Vagina (tissue), 2 donors: ENCODE measurements at regions not wholly inside any gene's neighbourhood (a gene's known extent, or its start where the extent isn't known, plus 50 kb on each side); places are given as distances from the start of the nearest gene placed in this dataset.
A peak's percentile ranks its signal among the peaks of the same experiment; 100 is the strongest.

Experiments used
- POLR2AphosphoS5 ChIP-seq, 2 donors: sonication (generic); formaldehyde crosslinking; IDR thresholded peaks; one replicate each; pipeline ENCODE4 v1.9.0; 2017; ENCODE audit warnings: antibody characterized with exemption in 2 of 2, mild to moderate bottlenecking in 2 of 2, low read depth in 1 of 2; ENCODE audit not compliant: insufficient read depth in 1 of 2
- TF ChIP-seq, protein P1 (sequence below), 3 experiments: fragments of 450-650 bp in 2 of 3; fragments of 200-600 bp in 1 of 3; sonication (generic) in 1 of 3; IDR thresholded peaks; one replicate each; pipeline ENCODE4 v1.5.1; 2017 to 2019; ENCODE audit warnings: antibody characterized with exemption in 3 of 3, mild to moderate bottlenecking in 2 of 3, moderate library complexity in 2 of 3

- TF ChIP-seq, protein P1, sequence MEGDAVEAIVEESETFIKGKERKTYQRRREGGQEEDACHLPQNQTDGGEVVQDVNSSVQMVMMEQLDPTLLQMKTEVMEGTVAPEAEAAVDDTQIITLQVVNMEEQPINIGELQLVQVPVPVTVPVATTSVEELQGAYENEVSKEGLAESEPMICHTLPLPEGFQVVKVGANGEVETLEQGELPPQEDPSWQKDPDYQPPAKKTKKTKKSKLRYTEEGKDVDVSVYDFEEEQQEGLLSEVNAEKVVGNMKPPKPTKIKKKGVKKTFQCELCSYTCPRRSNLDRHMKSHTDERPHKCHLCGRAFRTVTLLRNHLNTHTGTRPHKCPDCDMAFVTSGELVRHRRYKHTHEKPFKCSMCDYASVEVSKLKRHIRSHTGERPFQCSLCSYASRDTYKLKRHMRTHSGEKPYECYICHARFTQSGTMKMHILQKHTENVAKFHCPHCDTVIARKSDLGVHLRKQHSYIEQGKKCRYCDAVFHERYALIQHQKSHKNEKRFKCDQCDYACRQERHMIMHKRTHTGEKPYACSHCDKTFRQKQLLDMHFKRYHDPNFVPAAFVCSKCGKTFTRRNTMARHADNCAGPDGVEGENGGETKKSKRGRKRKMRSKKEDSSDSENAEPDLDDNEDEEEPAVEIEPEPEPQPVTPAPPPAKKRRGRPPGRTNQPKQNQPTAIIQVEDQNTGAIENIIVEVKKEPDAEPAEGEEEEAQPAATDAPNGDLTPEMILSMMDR (IDR thresholded peaks at IDR 0.05), result peak in 1 of 3 experiments; percentile 46
- peak in 1 of 2 donors; percentile 10 for TF ChIP-seq POLR2AphosphoS5 (IDR thresholded peaks at IDR 0.05; ENCODE audit: insufficient read depth in 1 of 2, low read depth in 1 of 2)
These were observed 161.3 kb upstream of the NPVF start for GRCh38 chr7:25389489-25390106.
